ENCODE measurements at regions not wholly inside any gene's neighbourhood (a gene's known extent, or its start where the extent isn't known, plus 50 kb on each side); places are given as distances from the start of the nearest gene placed in this dataset.

DNA sequence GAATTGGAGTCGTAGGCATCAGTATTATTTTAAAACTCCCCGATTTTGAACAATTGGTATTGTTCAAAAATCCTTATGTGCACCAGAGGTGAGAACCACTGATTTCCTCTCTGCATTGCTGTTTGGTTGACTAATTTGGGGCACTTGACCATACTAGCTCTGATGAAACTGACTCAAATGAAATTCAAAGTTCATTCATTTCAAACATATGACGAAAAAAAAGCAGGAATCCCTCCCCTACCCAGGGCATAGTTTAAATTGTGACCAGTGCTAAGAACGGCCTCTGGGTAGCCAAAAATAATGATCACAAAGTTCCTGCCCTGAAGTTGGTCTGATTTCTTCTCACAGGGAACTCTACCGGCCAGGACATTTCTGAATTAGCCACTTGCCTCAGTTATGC lies 75.7 kb upstream of the EGFL6 start:
- no peaks in the 10 kb centered on the region for H3K9me3 ChIP-seq (ENCODE audit: control insufficient read depth, low read depth, low read length)
- no peak overlapping the region for H3T11ph ChIP-seq (ENCODE audit: low read length)
- no peak overlapping the region for H3K9ac ChIP-seq (ENCODE audit: extremely low read depth, insufficient read length, low read length)
- no peak overlapping the region for H2BK5ac ChIP-seq (ENCODE audit: insufficient read length, low read length)
- H3K23ac ChIP-seq (ENCODE audit: insufficient read length, low read depth, low read length): no peak overlapping the region
- no peaks in the 10 kb centered on the region for H3K27me3 ChIP-seq (ENCODE audit: insufficient read depth, low read length)
- H3K4me2 ChIP-seq (ENCODE audit: insufficient read depth, insufficient read length, low read length): no peak overlapping the region
- H2AFZ ChIP-seq (ENCODE audit: low read length): no peak overlapping the region
- H2BK15ac ChIP-seq (ENCODE audit: low read depth, low read length): no peak overlapping the region
- H4K91ac ChIP-seq (ENCODE audit: insufficient read length, low read depth, low read length): no peak overlapping the region
- no peak for DNase-seq
- H4K5ac ChIP-seq (ENCODE audit: insufficient read length, low read depth, low read length): no peak overlapping the region
- no peaks in the 10 kb centered on the region for H3K79me1 ChIP-seq (ENCODE audit: insufficient read depth, low read depth, low read length, poor library complexity, severe bottlenecking)
- no peak overlapping the region for H4K8ac ChIP-seq (replicated peaks; ENCODE audit: insufficient read length, low read depth, low read length)
- Mint-ChIP-seq H3K27me3 (ENCODE audit: low read depth) (no peaks in the 10 kb centered on the region), H3K4me1 (peaks cover 4 to 6% of the 10 kb centered on the region in 2 experiments; a peak in 3 of 4 replicates), H3K36me3 (ENCODE audit: insufficient read depth in 1 of 3, low read depth in 3 of 3) (no peaks in the 10 kb centered on the region; a peak in 1 of 7 replicates), H3K27ac (no peak overlapping the region), H3K9me3 (peaks cover 37 to 49% of the 10 kb centered on the region in 2 experiments), H3K4me3 (no peak overlapping the region)
- no peak overlapping the region for H2BK120ac ChIP-seq (ENCODE audit: low read depth, low read length, poor library complexity, severe bottlenecking)
- H4K20me1 ChIP-seq (ENCODE audit: control insufficient read depth, insufficient read depth, insufficient read length): no peaks in the 10 kb centered on the region
- no peak overlapping the region for H2AK5ac ChIP-seq (ENCODE audit: insufficient read length, low read length)
- H3K4me1 ChIP-seq (ENCODE audit: insufficient read depth, low read length): no peaks in the 10 kb centered on the region
- H3K56ac ChIP-seq (ENCODE audit: insufficient read length, low read depth, low read length): no peak overlapping the region
- no CpG with 5 or more reads among the region's 5 CpGs for WGBS (ENCODE audit: extremely low coverage, insufficient read length, low lambda C conversion rate)
- no peak overlapping the region for H2BK12ac ChIP-seq (ENCODE audit: insufficient read length, low read depth, low read length)
- no peak overlapping the region for H3K4ac ChIP-seq (ENCODE audit: low read depth, low read length)
- no peak overlapping the region for H2BK20ac ChIP-seq (ENCODE audit: low read depth, low read length, poor library complexity, severe bottlenecking)
- no peaks in the 10 kb centered on the region for H3K79me2 ChIP-seq (ENCODE audit: insufficient read depth, low read length)
- H3K23me2 ChIP-seq (ENCODE audit: insufficient read length, low read depth, low read length, poor library complexity, severe bottlenecking): no peaks in the 10 kb centered on the region
- no peak overlapping the region for H3K14ac ChIP-seq (ENCODE audit: insufficient read depth, low read length)
- no peak overlapping the region for H3K27ac ChIP-seq (ENCODE audit: insufficient read length, low read depth, low read length)
- no peak overlapping the region for H3K18ac ChIP-seq (ENCODE audit: insufficient read length, low read depth, low read length)
- TF ChIP-seq, protein P1, sequence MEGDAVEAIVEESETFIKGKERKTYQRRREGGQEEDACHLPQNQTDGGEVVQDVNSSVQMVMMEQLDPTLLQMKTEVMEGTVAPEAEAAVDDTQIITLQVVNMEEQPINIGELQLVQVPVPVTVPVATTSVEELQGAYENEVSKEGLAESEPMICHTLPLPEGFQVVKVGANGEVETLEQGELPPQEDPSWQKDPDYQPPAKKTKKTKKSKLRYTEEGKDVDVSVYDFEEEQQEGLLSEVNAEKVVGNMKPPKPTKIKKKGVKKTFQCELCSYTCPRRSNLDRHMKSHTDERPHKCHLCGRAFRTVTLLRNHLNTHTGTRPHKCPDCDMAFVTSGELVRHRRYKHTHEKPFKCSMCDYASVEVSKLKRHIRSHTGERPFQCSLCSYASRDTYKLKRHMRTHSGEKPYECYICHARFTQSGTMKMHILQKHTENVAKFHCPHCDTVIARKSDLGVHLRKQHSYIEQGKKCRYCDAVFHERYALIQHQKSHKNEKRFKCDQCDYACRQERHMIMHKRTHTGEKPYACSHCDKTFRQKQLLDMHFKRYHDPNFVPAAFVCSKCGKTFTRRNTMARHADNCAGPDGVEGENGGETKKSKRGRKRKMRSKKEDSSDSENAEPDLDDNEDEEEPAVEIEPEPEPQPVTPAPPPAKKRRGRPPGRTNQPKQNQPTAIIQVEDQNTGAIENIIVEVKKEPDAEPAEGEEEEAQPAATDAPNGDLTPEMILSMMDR (conservative IDR thresholded peaks at IDR 0.05): no peak

Measured in H9 (cell line).